Neuronal stem cell (in vitro differentiated cells): ENCODE measurements at regions not wholly inside any gene's neighbourhood (a gene's known extent, or its start where the extent isn't known, plus 50 kb on each side); places are given as distances from the start of the nearest gene placed in this dataset.
"Not testable (repeated sequence)": the region's sequence is repeated elsewhere in the genome, so short reads cannot be mapped to it uniquely, and the experiment has no call there.

Experiments
- DNase-seq: peaks from one replicate; pipeline ENCODE4 v3.0.0-alpha.2; 2013; ENCODE audit warnings: low spot score
- H2AFZ ChIP-seq: one replicate; pipeline ENCODE4 v1.6.1; 2013; ENCODE audit warnings: mild to moderate bottlenecking, low read length, inconsistent platforms
- H2AK5ac ChIP-seq: 2 replicates; pipeline ENCODE4 v1.6.1; 2013; ENCODE audit warnings: low read depth, mild to moderate bottlenecking, inconsistent platforms, low read length, moderate library complexity, mixed read lengths
- H2BK120ac ChIP-seq: 2 replicates; pipeline ENCODE4 v1.6.1; 2013; ENCODE audit warnings: low read depth, mild to moderate bottlenecking, inconsistent platforms, low read length, moderate library complexity, mixed read lengths
- H2BK12ac ChIP-seq: one replicate; pipeline ENCODE4 v1.6.1; 2013; ENCODE audit warnings: low read length, inconsistent platforms
- H2BK15ac ChIP-seq: 2 replicates; pipeline ENCODE4 v1.6.1; 2013; ENCODE audit warnings: mild to moderate bottlenecking, low read length, inconsistent platforms, mixed read lengths
- H2BK5ac ChIP-seq: one replicate; pipeline ENCODE4 v1.6.1; 2013; ENCODE audit warnings: inconsistent platforms, mild to moderate bottlenecking, low read length, moderate library complexity
- H3K14ac ChIP-seq: one replicate; pipeline ENCODE4 v1.6.1; 2013; ENCODE audit warnings: low read length, inconsistent platforms
- H3K18ac ChIP-seq: 2 replicates; pipeline ENCODE4 v1.6.1; 2013; ENCODE audit warnings: low read length, inconsistent platforms
- H3K23ac ChIP-seq: 2 replicates; pipeline ENCODE4 v1.6.1; 2013; ENCODE audit warnings: low read depth, mild to moderate bottlenecking, mixed read lengths, low read length, inconsistent platforms; ENCODE audit not compliant: poor library complexity
- H3K27ac ChIP-seq: replicated peaks from 3 replicates; pipeline ENCODE4 v1.5.1; 2013; ENCODE audit warnings: low read length, inconsistent platforms
- H3K27me3 ChIP-seq, 3 experiments: 2 replicates each; pipeline ENCODE4 v1.6.1; 2013; ENCODE audit warnings: low read length in 3 of 3, mild to moderate bottlenecking in 2 of 3, inconsistent platforms in 1 of 3, low read depth in 1 of 3, mixed read lengths in 1 of 3, moderate library complexity in 1 of 3; ENCODE audit not compliant: control insufficient read depth in 3 of 3, insufficient read depth in 3 of 3
- H3K36me3 ChIP-seq, 2 donors: replicated peaks in 1 of 2; 2 replicates each; pipeline ENCODE4 v1.6.1; 2013; ENCODE audit warnings: low read length in 2 of 2; ENCODE audit not compliant: control insufficient read depth in 2 of 2, insufficient read depth in 2 of 2
- H3K4ac ChIP-seq: 2 replicates; pipeline ENCODE4 v1.6.1; 2013; ENCODE audit warnings: inconsistent platforms, mild to moderate bottlenecking, low read length, moderate library complexity
- H3K4me1 ChIP-seq, 2 donors: 1 replicate in 1 of 2; 2 replicates in 1 of 2; pipeline ENCODE4 v1.6.1; 2013; ENCODE audit warnings: low read length in 2 of 2, low read depth in 1 of 2; ENCODE audit not compliant: control insufficient read depth in 2 of 2, insufficient read depth in 1 of 2
- H3K4me2 ChIP-seq: one replicate; pipeline ENCODE4 v1.6.1; 2013; ENCODE audit warnings: mild to moderate bottlenecking, low read length, inconsistent platforms; ENCODE audit not compliant: insufficient read depth, poor library complexity, severe bottlenecking
- H3K4me3 ChIP-seq, 2 donors: 2 replicates each; pipeline ENCODE4 v1.5.1; 2013; ENCODE audit warnings: low read length in 2 of 2, mild to moderate bottlenecking in 2 of 2, inconsistent platforms in 1 of 2, moderate library complexity in 1 of 2
- H3K79me1 ChIP-seq: one replicate; pipeline ENCODE4 v1.6.1; 2013; ENCODE audit warnings: low read depth, mild to moderate bottlenecking, inconsistent platforms, low read length, moderate library complexity
- H3K9ac ChIP-seq: one replicate; pipeline ENCODE4 v1.6.1; 2013; ENCODE audit warnings: mild to moderate bottlenecking, low read depth, low read length, inconsistent platforms; ENCODE audit not compliant: poor library complexity
- H3K9me3 ChIP-seq, 2 donors: replicated peaks in 1 of 2; 2 replicates each; pipeline versions ENCODE3 to v1.6.1; 2013; ENCODE audit warnings: low read length in 2 of 2, mild to moderate bottlenecking in 2 of 2, inconsistent platforms in 1 of 2, low read depth in 1 of 2, mixed read lengths in 1 of 2, moderate library complexity in 1 of 2; ENCODE audit not compliant: control insufficient read depth in 2 of 2, insufficient read depth in 1 of 2
- H4K8ac ChIP-seq: one replicate; pipeline ENCODE4 v1.6.1; 2013; ENCODE audit warnings: low read depth, mild to moderate bottlenecking, inconsistent platforms, low read length, moderate library complexity
- H4K91ac ChIP-seq: one replicate; pipeline ENCODE4 v1.6.1; 2013; ENCODE audit warnings: low read length, low read depth, mild to moderate bottlenecking, inconsistent platforms; ENCODE audit not compliant: poor library complexity
- WGBS, 2 donors: extraction: QIAGEN DNeasy Blood & Tissue Kit; methylation state at CpG; one replicate each; pipeline ENCODE4 v1.1.7; 2013; ENCODE audit warnings: missing lambda C conversion rate in 2 of 2, mixed read lengths in 1 of 2; ENCODE audit not compliant: insufficient read length in 2 of 2, insufficient replicate concordance in 1 of 2; ENCODE audit errors: extremely low coverage in 2 of 2; 5-methylcytosine and 5-hydroxymethylcytosine counted together

GRCh38 chr3:161672478-161672877 is 175.9 kb downstream of the OTOL1 start:
- no peaks in the 10 kb centered on the region for H3K27me3 ChIP-seq
- peak overlapping the region; percentile 9 for H3K14ac ChIP-seq
- no peak overlapping the region for H2BK15ac ChIP-seq
- no peak overlapping the region for H3K4me3 ChIP-seq
- no peaks in the 10 kb centered on the region for H3K36me3 ChIP-seq
- H3K79me1 ChIP-seq = no peaks in the 10 kb centered on the region
- H3K23ac ChIP-seq = no peak overlapping the region
- no peak overlapping the region for H2BK120ac ChIP-seq
- H3K27ac ChIP-seq = no peak overlapping the region
- no peak overlapping the region for H2AFZ ChIP-seq
- no peak overlapping the region for H4K8ac ChIP-seq
- H3K9ac ChIP-seq = no peak overlapping the region
- no peaks in the 10 kb centered on the region for H3K9me3 ChIP-seq
- no peak overlapping the region for H2BK5ac ChIP-seq
- H2BK12ac ChIP-seq = no peak overlapping the region
- WGBS, 2 donors = no CpG with 5 or more reads among the region's 4 CpGs
- DNase-seq = no peak
- H3K4ac ChIP-seq = no peak overlapping the region
- H3K18ac ChIP-seq = no peak overlapping the region
- no peak overlapping the region for H4K91ac ChIP-seq
- H3K4me2 ChIP-seq = no peak overlapping the region
- no peak overlapping the region for H2AK5ac ChIP-seq
- H3K4me1 ChIP-seq = peaks cover 0 to 2% of the 10 kb centered on the region in 2 donors

GRCh38 chr3:161673866-161674265 is 177.3 kb downstream of the OTOL1 start:
- Histone ChIP-seq H4K8ac (no peak overlapping the region), H4K91ac (no peak overlapping the region), H2BK5ac (no peak overlapping the region), H3K14ac (no peak overlapping the region), H3K4me1 (peaks cover 0 to 2% of the 10 kb centered on the region in 2 donors), H3K27ac (no peak overlapping the region), H3K23ac (no peak overlapping the region), H3K79me1 (no peaks in the 10 kb centered on the region), H2BK15ac (no peak overlapping the region), H2BK120ac (no peak overlapping the region), H3K27me3 (no peaks in the 10 kb centered on the region), H3K4ac (no peak overlapping the region), H2AK5ac (no peak overlapping the region), H3K9me3 (no peaks in the 10 kb centered on the region), H3K36me3 (no peaks in the 10 kb centered on the region), H3K18ac (no peak overlapping the region), H3K9ac (no peak overlapping the region), H2AFZ (peak overlapping the region; percentile 3), H2BK12ac (no peak overlapping the region), H3K4me3 (no peak overlapping the region), H3K4me2 (no peak overlapping the region)
- WGBS, 2 donors = no CpG with 5 or more reads among the region's 1 CpG
- no peak for DNase-seq

GRCh38 chr3:161674402-161674801 is 177.8 kb downstream of the OTOL1 start:
- Histone ChIP-seq H2BK5ac (no peak overlapping the region), H3K9me3 (no peaks in the 10 kb centered on the region), H2BK15ac (no peak overlapping the region), H3K27me3 (no peaks in the 10 kb centered on the region), H3K18ac (no peak overlapping the region), H3K27ac (no peak overlapping the region), H4K91ac (no peak overlapping the region), H3K36me3 (no peaks in the 10 kb centered on the region), H2AFZ (no peak overlapping the region), H2BK120ac (no peak overlapping the region), H3K23ac (no peak overlapping the region), H3K4me2 (no peak overlapping the region), H3K79me1 (no peaks in the 10 kb centered on the region), H3K4ac (no peak overlapping the region), H4K8ac (no peak overlapping the region), H3K4me1 (peaks cover 0 to 2% of the 10 kb centered on the region in 2 donors), H3K9ac (no peak overlapping the region), H3K4me3 (no peak overlapping the region), H2AK5ac (no peak overlapping the region), H3K14ac (no peak overlapping the region), H2BK12ac (no peak overlapping the region)
- DNase-seq = no peak

- H3K4ac ChIP-seq, H3K9ac ChIP-seq, H3K14ac ChIP-seq, H3K9me3 ChIP-seq, H3K27ac ChIP-seq, H2BK12ac ChIP-seq, H2AFZ ChIP-seq, H3K36me3 ChIP-seq, H2BK120ac ChIP-seq, H4K91ac ChIP-seq, H4K8ac ChIP-seq, H3K4me2 ChIP-seq, H3K4me1 ChIP-seq, H3K18ac ChIP-seq, H2AK5ac ChIP-seq, H2BK15ac ChIP-seq, H3K23ac ChIP-seq, H3K4me3 ChIP-seq, H3K79me1 ChIP-seq, DNase-seq, H2BK5ac ChIP-seq, H3K27me3 ChIP-seq: not testable (repeated sequence)
- WGBS, 2 donors = no CpG with 5 or more reads among the region's 6 CpGs
These were observed 185.2 kb downstream of the OTOL1 start for GRCh38 chr3:161681831-161682230.
